Hematopoietic multipotent progenitor cell treated with erythropoietin and hydrocortisone succinate and interleukin-3 and kit ligand, for 17 days (in vitro differentiated cells): ENCODE measurements at regions not wholly inside any gene's neighbourhood (a gene's known extent, or its start where the extent isn't known, plus 50 kb on each side); places are given as distances from the start of the nearest gene placed in this dataset.

Experiments used
- DNase-seq: peaks from one replicate; pipeline ENCODE4 v3.0.0-alpha.2; 2015; ENCODE audit warnings: low spot score

DNA sequence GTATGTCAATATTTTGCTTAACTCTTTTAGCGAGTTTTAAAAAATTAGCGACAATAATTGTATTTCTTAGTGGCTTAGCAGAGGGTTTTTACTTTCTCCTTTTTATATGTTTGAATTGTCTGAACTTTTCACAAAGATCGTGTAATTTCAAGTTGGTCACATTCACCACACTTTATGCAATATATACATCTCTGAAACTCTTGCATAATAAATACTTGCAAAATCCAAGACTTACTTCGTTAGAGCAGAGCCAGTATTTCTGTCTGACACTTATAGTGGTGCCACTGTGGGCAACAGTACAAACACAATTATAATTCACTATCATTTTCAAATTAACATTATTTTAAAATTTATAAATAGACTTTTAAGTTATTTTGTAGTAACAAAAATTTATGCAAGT is 62.0 kb downstream of the SUCNR1 start:
- DNase-seq: no peak

DNA sequence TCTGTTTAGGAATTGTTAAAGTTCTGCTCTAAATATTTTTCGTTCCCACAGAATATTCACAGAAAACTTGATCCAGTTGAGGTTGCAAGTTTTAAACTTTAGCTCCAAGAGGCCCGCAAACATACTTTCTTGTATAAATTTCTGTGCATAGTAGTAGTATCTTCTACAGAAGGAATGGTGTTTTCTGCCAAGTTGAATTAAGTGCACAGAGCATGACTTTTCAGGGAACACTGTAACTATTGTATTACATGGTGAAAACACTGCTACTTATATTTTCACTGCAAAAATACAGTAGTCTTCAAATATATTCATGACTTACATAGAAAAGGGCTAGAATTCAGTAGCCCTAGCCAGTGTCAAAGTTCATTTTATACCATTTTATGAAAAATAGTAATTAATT is 67.0 kb downstream of the SUCNR1 start:
- no peak for DNase-seq

DNA sequence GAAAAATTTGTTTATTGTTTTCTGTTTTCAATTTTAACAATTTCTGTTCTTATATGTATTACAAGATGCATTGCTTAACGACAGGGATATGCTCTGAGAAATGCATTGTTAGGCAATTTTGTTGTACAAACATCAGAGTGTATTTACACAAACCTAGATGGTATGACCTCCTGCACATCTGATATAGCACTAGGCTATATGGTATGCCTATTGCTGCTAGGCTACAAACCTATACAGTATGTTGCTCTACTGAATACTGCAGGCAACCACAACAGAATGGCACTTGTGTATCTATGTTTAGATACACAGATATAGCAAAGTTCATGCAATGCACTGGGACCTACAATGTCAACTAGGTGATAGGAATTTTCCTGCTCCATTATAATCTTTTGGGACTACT is 70.1 kb downstream of the SUCNR1 start:
- no peak for DNase-seq

DNA sequence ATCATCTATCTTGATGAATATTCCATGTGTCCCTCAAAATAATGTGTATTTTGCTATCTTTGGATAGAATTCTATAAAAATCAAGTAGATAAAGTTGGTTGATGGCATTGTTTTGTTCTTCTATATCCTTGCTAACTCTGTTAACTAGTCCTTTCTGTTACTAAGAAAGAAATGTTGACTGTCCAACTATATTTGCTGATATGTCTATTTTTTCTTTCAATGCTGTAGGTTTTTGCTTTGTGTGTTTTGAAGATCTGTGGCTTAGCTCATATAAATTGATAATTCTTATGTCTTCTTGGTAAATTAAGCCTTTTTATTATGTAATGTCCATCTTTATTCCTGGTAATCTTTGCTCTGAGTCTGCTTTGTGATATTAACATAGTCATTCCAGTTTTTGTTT is 70.9 kb downstream of the SUCNR1 start:
- DNase-seq: no peak

DNA sequence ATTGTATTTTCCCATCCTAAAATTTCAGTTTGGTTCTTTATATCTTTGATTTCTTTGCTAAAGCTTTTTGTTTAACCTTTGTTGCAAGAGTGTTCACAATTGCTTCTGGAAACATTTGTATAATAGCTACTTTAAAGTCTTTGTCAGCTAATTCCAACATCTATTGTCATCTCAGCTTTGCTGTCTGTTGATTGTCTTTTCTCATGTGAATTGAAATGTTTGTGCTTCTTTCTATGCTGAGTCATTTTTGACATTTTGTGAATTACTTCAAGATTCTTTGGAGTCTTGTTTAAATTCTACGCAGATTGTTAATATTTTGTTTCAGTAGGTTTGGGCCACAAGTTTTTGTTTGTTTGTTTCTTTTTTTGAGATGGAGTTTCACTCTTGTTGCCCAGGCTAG is 73.2 kb downstream of the SUCNR1 start:
- no peak for DNase-seq

DNA sequence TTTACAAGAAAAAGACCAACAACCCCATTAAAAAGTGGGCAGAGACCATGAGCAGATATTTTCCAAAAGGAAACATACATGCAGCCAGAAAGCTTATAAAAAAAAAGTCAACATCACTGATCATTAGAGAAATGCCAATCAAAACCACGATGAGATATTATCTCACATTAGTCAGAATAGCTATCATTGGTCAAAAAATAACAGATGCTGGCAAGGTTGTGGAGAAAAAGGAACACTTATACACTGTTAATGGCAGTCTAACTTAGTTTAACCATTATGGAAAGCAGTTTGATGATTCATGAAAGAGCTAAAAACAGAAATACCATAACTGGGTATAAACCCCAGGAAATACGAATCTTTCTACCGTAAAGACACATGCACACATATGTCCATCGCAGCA is 76.3 kb downstream of the SUCNR1 start:
- DNase-seq: no peak

DNA sequence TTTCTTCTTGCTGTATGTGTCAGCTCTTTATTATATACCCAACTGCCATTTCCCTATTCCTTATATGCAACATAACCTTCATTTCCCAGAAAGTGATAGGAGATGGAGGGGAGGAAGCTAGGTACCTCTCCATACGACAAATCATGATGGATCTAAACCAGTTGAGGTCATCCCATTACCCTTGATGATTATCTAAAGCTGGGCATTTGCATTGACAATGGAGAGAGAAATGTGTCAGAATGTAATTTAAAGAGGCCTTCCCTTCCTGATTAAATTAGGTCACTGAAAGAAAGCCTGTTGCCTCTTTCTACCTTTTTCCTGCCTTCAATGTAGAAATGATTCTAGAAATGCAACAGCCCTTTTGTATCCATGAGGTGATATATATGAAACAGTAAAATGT is 81.9 kb downstream of the SUCNR1 start:
- DNase-seq: no peak

DNA sequence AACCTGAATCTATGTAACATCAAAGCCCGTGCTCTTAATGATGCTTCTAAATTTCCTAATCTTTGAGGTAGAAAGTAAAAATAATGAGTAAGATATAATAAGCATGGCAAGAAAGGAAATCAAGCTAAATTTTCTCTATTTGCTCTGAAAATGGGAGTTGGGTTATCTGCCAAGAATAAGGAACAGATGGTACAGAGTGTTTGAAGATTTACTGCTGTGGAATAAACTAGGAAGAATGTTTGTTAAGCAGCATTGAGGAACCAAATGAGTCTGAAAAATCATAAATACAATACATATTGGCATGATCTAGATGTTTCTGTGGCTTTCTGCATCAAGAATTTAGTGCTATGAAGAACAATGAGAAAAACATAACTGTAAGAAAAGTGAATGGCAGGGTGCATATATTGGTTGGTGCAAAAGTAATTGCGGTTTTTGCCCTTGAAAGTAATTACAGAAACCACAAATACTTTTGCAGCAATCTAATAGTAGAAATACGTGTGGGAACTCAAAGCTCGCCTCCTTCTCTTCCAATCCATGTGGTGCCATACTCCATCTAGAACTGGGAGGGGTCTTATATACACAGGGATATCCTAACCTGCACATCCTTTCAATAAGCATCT is 87.6 kb downstream of the SUCNR1 start:
- DNase-seq: no peak

DNA sequence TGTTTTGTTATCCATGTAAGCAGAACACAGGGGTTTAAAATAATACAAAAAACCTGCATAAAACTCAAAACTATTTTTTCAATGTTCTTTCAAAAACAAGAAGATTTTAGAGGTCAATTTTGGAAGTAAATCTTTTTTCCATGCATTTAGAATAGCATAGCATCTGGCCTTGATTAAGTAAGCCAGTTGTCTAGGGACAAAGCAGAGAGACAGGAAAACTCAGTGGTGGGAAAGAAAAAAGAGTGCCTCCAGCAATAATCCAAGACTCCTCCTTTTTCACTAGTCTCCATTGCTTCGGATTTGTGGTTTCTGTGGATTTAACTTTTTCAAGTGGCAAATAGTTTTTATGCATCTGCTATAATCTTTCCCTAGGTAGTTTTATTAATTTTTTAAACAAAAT is 88.9 kb downstream of the SUCNR1 start:
- DNase-seq: no peak

DNA sequence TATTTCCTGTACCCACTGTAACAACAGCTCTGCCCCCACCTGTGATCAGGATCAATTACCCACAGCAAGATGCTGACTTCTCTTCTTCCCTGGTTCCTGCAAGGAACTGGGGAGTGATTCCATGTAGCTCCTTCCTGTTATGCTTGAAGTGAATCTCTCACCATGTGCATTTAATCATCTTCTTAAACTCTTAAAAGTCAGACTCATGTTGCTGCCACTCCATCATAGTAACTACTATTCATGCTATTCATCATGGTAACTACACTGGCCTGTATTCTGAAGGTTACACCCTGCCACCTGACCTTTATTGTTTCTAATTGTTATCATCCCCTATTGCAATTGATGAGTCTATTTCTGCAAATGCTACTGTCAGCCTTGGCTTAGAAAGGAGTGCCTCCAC is 89.5 kb downstream of the SUCNR1 start:
- no peak for DNase-seq

DNA sequence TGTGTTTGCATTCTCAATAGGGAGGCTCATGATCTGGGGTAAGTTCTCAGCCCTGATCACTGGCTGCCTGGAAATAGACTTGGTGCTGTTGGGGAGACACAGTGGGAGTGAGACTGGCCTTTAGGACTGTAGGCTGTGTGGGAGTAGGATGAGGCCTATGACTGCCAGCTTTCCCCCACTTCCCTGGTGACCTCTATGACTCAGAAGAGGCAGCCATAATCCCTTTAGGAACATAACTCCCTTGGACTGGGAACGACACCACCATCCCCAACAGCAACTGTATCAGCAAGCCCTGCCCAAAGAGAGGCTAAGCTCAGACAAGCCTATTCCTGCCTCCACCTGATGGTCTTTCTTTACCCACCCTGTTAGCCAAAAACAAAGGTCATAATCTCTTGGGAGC is 91.3 kb downstream of the SUCNR1 start:
- DNase-seq: no peak

DNA sequence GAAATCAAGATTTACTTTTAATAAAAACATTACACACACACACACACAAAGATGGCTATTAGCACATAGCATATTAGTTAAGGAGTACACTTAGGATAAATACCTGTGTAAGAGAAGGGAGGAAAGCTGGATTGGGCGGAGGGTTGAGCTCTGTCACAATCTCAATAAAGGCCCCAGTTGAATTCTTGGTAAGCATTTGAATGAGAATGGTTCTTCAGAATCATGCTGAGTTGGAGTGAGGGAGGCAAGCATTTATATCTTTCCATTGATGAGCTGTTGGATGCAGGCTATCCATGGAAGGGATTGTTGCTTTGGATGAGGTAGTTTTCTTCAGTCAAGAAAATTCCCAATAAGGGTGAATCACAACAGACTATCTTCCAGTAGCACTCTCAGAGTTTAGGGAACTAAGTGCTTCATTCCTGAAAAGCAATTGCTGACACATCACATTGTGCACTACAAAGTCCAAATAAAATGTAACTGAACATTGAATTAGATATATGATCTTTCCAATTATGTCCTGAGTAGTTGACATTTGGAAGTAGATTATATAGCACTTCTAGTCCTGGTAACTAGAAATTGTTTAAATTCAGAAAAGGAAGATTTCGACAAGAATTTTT is 95.7 kb downstream of the SUCNR1 start:
- DNase-seq: no peak

DNA sequence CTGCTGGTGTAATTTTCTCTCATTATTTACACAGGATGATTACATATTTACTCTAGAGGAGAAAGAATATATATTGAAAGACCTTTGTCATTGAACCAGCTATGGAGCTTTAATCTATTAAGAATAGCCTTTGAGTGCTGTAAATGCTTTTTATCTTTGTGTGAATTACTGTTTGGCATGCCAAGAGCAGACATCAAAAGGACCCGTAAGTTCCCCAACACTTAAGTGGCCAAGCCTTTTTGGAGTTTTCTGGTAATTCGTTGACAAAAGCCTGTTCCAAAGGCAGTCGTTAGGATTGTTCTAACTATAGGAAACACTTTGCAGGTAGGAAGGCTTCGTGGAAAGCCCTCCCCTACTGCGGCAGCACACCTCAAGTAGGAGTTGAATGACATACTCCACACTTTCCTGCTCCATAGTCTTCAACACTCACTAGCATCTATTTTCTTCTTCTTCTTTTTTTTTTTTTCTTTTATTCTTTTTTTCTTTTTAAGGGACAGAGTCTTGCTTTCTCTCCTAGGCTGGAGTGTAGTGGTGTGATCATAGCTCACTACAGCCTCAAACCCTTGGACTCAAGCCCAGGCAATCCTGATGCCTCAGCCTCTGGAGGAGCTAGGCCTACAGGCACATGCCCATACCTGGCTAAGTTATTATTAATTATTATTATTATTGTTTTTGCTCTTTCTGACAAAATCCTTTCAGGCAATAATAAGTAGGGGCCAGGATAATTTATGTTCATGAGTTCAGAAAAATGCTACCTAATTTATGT is 98.6 kb downstream of the SUCNR1 start:
- DNase-seq: no peak

DNA sequence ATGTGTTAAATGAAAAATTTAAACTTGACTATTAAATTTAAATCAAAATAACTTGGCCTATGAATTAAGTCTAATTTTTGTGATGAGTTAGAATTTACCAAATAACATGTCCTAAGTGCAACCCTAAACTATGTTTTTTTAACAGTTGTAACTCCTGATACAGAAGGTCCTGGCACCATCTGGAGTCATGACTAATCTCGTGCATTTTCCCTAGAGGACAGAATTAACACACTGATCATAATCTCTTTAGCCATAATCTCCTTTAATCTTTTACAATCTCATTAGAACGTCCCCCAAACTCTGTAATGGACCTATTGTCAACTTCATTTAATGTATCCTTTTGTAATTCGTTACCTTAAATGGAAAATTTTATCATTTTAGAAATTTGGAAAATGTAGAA is 100.6 kb downstream of the SUCNR1 start:
- no peak for DNase-seq

DNA sequence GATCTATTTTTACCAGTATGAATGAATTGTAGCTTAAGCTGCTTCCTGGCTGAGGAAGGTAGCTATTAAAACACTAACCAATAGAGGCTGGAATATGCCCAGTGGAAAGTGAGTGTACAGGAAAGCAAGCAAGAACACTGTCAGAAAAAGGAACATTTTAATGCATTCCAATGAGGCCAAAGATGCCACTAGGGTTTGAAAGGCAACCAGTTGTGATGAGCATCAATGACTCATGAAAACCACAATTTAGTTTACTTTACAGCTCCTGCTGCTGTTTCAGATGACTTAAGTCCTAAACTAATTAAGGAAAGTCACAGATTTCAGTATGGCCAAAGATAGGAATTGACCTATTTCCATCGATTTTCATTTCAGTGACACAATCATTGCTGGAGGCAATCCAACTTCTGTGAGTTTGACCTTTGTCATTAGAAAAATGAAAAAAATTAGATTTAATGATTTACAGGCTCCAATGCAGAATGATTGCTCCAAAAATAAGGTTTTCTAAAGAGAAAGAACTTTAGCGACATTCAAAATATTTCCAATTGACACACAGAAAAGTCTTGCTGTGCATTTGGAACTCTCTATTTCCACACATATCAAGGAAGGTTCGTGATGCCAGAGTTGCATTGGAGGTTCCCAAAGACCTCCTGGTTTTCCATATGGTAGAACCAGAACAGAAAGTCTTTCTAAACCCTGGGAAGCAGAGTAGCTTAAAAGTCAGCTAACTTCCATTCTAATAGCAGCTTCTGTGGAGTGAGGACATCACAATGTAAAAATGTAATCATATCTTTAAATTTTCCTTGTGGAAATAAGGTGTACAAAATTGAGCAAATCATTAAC is 103.0 kb downstream of the SUCNR1 start:
- DNase-seq: no peak

DNA sequence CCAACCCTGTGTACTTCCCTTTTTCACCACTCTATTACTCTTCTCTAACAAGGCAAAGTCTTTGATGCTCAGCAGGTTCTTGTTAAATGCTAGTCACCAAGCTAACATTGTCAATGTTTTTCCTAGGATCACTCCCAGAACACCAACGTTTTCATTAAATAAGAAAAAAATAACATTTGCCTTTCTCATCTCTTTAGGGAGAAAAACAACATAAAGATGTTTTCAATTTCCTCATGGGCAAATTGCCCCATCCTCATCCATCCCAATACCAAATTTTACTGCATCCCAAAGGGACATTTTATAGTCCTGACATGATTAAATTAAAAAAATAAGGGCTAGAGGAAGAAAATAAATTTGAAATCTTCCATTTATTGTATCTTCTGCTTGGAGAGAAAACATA is 106.5 kb downstream of the SUCNR1 start:
- no peak for DNase-seq

DNA sequence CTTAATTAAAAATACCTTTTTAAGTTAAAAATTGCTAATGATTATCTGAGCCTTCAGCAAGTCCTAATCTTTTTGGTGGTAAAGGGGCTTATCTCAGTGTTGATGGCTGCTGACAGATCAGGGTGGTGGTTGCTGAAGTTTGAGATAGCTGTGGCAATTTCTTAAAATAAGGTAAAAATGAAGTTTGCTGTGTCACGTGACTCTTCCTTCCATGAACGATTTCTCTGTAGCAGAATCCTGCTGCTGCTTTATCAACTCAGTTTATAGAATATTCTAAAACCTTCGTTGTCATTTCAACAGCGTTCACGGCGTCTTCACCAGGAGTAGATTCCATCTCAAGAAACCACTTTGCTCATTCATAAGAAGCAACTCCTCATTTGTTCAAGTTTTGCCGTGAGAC is 110.1 kb downstream of the SUCNR1 start:
- no peak for DNase-seq

DNA sequence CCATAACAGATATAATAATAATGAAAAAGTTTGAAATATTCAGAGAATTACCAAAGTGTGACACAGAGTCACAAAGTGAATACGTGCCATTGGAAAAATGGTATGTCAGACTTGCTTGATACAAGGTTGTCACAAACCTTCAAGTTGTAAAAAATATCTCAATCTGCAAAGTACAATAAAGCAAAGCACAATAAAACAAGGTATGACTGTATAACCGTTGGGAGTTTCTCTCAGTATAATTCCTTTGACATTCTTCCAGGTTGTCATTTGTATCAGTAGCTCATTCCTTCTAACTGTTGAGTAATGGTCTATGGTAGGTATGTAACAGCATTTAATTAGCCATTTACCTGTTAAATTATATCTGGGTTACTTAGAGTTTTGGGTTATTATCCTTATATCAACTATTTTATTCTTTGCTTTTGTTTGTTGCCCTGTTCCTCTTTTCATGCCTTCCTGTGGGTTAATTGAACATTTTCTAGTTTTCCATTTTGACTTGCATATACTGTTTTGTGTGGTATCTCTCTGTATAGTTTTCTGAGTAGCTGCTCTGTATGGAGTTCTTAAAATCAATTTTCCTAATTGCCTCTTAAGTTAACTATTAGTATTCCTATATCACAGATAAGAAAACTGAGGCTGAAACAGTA is 112.5 kb downstream of the SUCNR1 start:
- no peak for DNase-seq

DNA sequence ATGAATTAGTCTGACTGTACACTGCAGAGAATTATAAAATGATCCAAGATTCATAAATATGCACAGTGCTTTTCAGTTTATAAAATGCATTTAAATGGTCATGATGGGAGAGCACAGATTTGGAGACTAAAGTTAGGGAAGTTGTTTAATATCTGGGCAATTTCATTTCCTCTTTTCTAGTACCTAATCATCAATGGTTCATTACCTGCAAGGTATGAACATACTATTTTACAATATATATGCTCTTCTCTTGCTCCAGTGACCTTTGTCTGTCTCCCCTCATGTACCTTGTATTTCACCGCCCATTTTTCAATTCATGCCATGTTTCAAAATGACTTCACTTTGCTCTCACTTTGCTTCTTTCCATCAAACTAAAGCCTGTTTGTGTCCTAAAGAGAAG is 114.5 kb downstream of the SUCNR1 start:
- no peak for DNase-seq

DNA sequence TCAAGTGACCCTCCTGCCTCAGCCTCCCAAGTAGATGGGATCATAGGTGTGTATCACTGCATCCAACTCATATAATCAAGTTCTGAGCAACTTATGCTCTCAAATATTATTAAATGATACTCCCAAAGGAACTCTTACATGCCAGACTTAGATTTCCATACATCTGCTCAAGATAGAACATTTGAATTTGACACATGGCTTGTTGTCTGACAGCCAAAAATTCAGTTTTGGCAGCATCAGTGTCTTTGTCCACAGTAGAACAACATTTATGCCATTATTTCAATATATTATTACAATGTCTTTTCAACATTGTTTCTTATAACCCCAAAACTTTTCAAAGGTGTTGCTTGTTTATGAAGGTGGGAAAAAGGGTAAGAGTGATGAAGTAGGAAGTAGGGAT is 116.2 kb downstream of the SUCNR1 start:
- no peak for DNase-seq

DNA sequence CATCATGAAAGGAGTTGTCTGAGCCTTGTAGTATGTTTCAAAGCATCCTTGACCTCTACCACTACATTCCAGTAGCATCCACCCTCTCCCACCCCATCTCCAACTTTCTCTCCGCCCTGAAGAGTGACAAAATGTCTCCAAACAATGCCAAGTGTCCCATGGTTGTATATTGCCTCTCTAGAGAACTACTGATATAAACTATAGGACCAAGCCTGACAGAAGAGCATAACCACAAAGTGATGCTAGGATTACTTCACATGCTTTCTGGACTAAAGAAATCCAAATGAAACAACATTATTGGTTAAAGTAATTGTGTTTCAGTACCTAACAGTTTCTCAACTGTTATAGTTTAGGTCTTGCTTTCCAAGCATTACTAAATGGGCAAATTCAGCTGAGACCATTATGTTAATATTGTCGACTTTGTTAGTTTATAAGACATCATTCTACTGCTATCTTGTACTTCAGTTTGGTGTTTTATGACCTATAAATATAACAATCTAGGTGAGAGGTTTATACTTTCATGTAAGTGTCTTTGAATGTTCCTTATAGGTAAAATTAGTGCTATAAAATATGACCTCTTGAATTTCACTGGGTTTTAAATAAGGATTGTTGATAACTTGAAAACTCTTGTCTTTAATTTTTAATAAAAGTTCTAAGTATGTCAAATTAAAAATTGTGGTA is 117.4 kb downstream of the SUCNR1 start:
- DNase-seq: no peak
